Heart right ventricle (tissue), 16 donors: ENCODE measurements at regions not wholly inside any gene's neighbourhood (a gene's known extent, or its start where the extent isn't known, plus 50 kb on each side); places are given as distances from the start of the nearest gene placed in this dataset.

Experiments
- ATAC-seq, 8 donors: fragments of 200-7000 bp; cut with Tn5 transposase; one replicate each; pipeline ENCODE4 v1.9.1; 2020; ENCODE audit warnings: mild to moderate bottlenecking in 8 of 8, moderate library complexity in 8 of 8, moderate number of reproducible peaks in 1 of 8
- DNase-seq, 2 donors: peaks; one replicate each; pipeline ENCODE4 v3.0.0-alpha.2; 2020
- H3K27ac ChIP-seq, 10 donors: fragments of 200-600 bp; sonication (generic) in 2 of 10; one replicate each; pipeline versions ENCODE4 v1.5.0 to v1.8.0; 2020 to 2022; ENCODE audit warnings: mild to moderate bottlenecking in 3 of 10
- H3K27me3 ChIP-seq, 7 donors: fragments of 200-600 bp; one replicate each; pipeline ENCODE4 v1.8.0; 2021 to 2022; ENCODE audit warnings: mild to moderate bottlenecking in 2 of 7
- H3K36me3 ChIP-seq, 9 donors: fragments of 200-600 bp; sonication (generic) in 1 of 9; one replicate each; pipeline versions ENCODE4 v1.5.0 to v1.8.0; 2020 to 2022; ENCODE audit warnings: mild to moderate bottlenecking in 2 of 9
- H3K4me1 ChIP-seq, 9 donors: fragments of 200-600 bp; sonication (generic) in 1 of 9; one replicate each; pipeline versions ENCODE4 v1.5.0 to v1.8.0; 2020 to 2022; ENCODE audit warnings: mild to moderate bottlenecking in 4 of 9
- H3K4me3 ChIP-seq, 10 donors: fragments of 200-600 bp; sonication (generic) in 2 of 10; one replicate each; pipeline versions ENCODE4 v1.5.0 to v1.8.0; 2020 to 2022; ENCODE audit warnings: mild to moderate bottlenecking in 7 of 10, moderate library complexity in 2 of 10
- H3K9me3 ChIP-seq, 11 donors: fragments of 200-600 bp in 10 of 11; sonication (generic) in 2 of 11; one replicate each; pipeline versions ENCODE4 v1.5.0 to v1.8.0; 2013 to 2022; ENCODE audit warnings: mild to moderate bottlenecking in 2 of 11, control low read depth in 1 of 11, moderate library complexity in 1 of 11
- WGBS, 2 donors: extraction: QIAGEN DNeasy Blood & Tissue Kit; methylation state at CpG; one replicate each; pipeline ENCODE4 v1.1.7; 2013; ENCODE audit warnings: inconsistent platforms in 1 of 2; 5-methylcytosine and 5-hydroxymethylcytosine counted together
- intact Hi-C, 10 donors: fragments of 100-400 bp; cut with DNase I; formaldehyde crosslinking; loops; one replicate each; pipeline versions ENCODE4 v1.11.1 to v1.14.2; 2022
- TF ChIP-seq, protein P1 (sequence below), 9 donors: fragments of 200-600 bp; sonication (generic) in 2 of 9; IDR thresholded peaks; one replicate each; pipeline versions ENCODE4 v1.5.0 to v1.8.0; 2021 to 2022; ENCODE audit warnings: antibody characterized with exemption in 9 of 9, mild to moderate bottlenecking in 5 of 9, moderate library complexity in 1 of 9
- donor health status: Arrhythmogenic right ventricular cardiomyopathy.
- donor health status: ischemic (EF 13 %, LVEDD 7.1; RV severe dilation, severe dysfunction).
- donor health status: healthy with polysubstance abuse.
- donor health status: DM: no; HTN: yes; CAD: no.
- donor health status: DM: no; HTN: no; CAD: no.
- donor health status: ischemic (EF 25% LVEDD 6.9; RV normal size, moderate dysfunction).
- donor health status: ischemic (EF 25% LVEDD 5.7; RV mildly dilated, moderate dysfunction).
- donor health status: healthy.
- donor health status: DM: yes; HTN: yes; CAD: no.
- donor health status: Ischemic cardiomyopathy.
- donor health status: ischemic (EF 35%, LVEDD 5.7; RV mildly dilated, moderate dysfunction).
- donor health status: nonischemic (EF 11% LVEDD 7.7; RV severe dilation, severe dysfunction).
- donor health status: DM: yes; HTN: yes; CAD: no.
- donor health status: PGD.
- donor health status: ischemic (EF 29% LVEDD 5.4; RV normal size, mild dysfunction).
- donor health status: nonischemic (EF 23%, LVEDD 6.1; RV moderate dilation, normal function).

DNA sequence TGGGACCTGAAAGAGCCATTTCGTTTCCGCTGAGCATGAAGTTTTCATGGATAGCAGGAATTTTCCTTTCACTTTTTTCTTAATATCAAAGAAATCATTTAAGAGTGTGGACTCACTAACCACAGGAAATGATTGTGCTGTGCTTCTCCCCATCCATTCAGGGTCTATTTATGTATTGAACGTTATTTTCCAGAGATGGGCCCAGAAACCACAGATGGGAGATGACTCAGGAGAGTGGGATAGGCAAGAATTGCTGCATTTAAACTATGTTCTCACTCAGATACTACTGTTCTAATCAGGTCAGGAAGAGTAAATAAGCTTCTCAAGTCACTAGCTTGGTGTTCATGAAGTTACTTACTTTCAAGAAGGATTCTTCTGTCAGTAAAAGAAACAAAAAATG, 763.8 kb downstream of the DTWD2 start:
- no peak overlapping the region for H3K27ac ChIP-seq
- H3K9me3 ChIP-seq = peaks cover 0 to 7% (median 0%) of the 10 kb centered on the region in 11 donors
- no peak for ATAC-seq
- WGBS, 2 donors = 61 to 78% methylated on average over 3 of the region's 3 CpGs
- TF ChIP-seq, protein P1, sequence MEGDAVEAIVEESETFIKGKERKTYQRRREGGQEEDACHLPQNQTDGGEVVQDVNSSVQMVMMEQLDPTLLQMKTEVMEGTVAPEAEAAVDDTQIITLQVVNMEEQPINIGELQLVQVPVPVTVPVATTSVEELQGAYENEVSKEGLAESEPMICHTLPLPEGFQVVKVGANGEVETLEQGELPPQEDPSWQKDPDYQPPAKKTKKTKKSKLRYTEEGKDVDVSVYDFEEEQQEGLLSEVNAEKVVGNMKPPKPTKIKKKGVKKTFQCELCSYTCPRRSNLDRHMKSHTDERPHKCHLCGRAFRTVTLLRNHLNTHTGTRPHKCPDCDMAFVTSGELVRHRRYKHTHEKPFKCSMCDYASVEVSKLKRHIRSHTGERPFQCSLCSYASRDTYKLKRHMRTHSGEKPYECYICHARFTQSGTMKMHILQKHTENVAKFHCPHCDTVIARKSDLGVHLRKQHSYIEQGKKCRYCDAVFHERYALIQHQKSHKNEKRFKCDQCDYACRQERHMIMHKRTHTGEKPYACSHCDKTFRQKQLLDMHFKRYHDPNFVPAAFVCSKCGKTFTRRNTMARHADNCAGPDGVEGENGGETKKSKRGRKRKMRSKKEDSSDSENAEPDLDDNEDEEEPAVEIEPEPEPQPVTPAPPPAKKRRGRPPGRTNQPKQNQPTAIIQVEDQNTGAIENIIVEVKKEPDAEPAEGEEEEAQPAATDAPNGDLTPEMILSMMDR (IDR thresholded peaks at IDR 0.05) = no peak
- intact Hi-C loops = no loop called here
- no peak for DNase-seq
- no peak overlapping the region for H3K4me3 ChIP-seq
- H3K36me3 ChIP-seq = no peaks in the 10 kb centered on the region
- H3K27me3 ChIP-seq = no peaks in the 10 kb centered on the region
- no peaks in the 10 kb centered on the region for H3K4me1 ChIP-seq

DNA sequence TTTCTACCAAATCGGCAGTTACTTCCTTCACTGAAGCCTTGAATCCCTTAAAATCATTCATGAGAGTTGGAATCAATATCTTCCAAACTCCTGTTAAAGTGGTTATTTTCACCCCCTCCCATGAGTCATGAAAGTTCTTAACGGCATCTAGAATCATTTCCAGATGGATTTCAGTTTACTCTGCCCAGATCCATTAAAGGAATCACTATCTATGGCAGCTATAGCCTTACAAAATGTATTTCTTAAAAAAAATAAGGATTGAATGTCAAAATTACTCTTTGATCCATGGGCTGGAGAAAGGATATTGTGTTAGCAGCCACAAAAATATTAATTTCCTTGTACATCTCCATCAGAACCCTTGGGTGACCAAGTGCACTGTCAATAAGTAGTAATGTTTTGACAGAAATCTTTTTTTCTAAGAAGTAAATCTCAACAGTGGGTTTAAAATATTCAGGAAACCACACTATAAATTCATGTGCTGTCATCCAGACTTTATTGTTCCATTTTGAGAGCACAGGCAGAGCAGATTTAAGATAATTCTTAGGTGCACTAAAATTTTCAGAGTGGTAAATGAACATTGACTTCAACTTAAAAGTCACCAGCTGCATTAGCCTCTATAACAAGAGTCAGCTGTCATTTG, 767.7 kb downstream of the DTWD2 start:
- Histone ChIP-seq H3K9me3 (peaks cover 0 to 11% (median 0%) of the 10 kb centered on the region in 11 donors), H3K27me3 (no peaks in the 10 kb centered on the region), H3K36me3 (no peaks in the 10 kb centered on the region), H3K27ac (no peak overlapping the region), H3K4me3 (no peak overlapping the region), H3K4me1 (no peaks in the 10 kb centered on the region)
- TF ChIP-seq, protein P1 (IDR thresholded peaks at IDR 0.05) = no peak
- 66 to 80% methylated on average over 2 of the region's 2 CpGs for WGBS, 2 donors
- DNase-seq = no peak
- ATAC-seq = no peak
- intact Hi-C loops = no loop called here

DNA sequence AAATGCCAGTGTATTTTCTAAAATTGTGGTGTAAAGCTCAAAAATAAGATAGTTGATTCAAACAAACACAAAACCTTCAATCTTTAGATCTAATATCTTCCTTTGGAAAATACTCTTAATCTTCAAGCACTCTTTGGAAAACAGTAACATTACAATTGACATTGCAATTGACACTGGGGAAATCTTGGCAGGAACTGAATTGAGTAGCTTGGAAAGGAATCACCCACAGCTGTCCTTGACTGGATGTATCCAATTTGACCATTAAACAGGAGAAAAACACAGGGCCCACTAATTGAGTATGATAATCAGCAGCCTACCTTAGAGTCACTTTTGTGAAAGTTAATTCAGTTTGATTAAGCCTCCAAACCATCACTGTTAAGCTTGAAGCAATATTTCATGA, 776.7 kb downstream of the DTWD2 start:
- no peaks in the 10 kb centered on the region for H3K36me3 ChIP-seq
- H3K27ac ChIP-seq = no peak overlapping the region
- TF ChIP-seq, protein P1 (IDR thresholded peaks at IDR 0.05) = no peak
- no peak for ATAC-seq
- no peak for DNase-seq
- peaks cover 0 to 31% (median 8%) of the 10 kb centered on the region in 11 donors for H3K9me3 ChIP-seq
- intact Hi-C loops = no loop called here
- H3K4me3 ChIP-seq = no peak overlapping the region
- no peaks in the 10 kb centered on the region for H3K4me1 ChIP-seq
- H3K27me3 ChIP-seq = no peaks in the 10 kb centered on the region

DNA sequence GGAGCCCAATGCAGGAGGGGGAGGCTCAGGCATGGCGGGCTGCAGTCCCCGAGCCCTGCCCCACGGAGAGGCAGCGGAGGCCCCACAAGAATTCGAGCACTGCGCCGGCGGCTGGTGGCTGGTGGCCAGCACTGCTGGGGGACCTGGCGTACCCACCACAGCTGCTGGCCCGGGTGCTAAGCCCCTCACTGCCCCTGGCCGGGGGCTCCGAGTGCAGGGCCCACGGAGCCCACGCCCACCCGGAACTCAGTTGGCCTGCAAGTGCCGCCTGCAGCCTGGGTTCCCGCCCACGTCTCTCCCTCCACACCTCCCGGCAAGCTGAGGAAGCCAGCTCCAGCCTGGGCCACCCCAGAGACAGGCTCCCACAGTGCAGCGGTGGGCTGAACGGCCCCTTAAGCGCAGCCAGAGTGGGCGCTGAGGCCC, 780.3 kb downstream of the DTWD2 start:
- Histone ChIP-seq H3K27me3 (no peaks in the 10 kb centered on the region), H3K36me3 (no peaks in the 10 kb centered on the region), H3K4me1 (no peaks in the 10 kb centered on the region), H3K4me3 (no peak overlapping the region), H3K9me3 (peaks cover 0 to 31% (median 8%) of the 10 kb centered on the region in 11 donors), H3K27ac (no peak overlapping the region)
- no peak for ATAC-seq
- 96% methylated on average over 23 of the region's 23 CpGs for WGBS, 2 donors
- intact Hi-C loops = no loop called here
- peak in 1 of 2 donors; percentile 5 for DNase-seq
- TF ChIP-seq, protein P1 (IDR thresholded peaks at IDR 0.05) = no peak
